HG03159 (cell line): ENCODE measurements at regions not wholly inside any gene's neighbourhood (a gene's known extent, or its start where the extent isn't known, plus 50 kb on each side); places are given as distances from the start of the nearest gene placed in this dataset.

Experiments
- ATAC-seq: cut with Tn5 transposase; IDR thresholded peaks from one replicate; pipeline ENCODE4 v1.9.1; 2021; ENCODE audit warnings: mild to moderate bottlenecking, moderate library complexity; ENCODE audit not compliant: unreplicated experiment

GRCh38 chr3:194738254-194739093 is 52.8 kb downstream of the FAM43A start:
- ATAC-seq: no peak

- no peak for ATAC-seq
Observed at GRCh38 chr3:194739498-194740284, 54.0 kb downstream of the FAM43A start.

GRCh38 chr3:194740859-194741491 is 55.3 kb downstream of the FAM43A start:
- ATAC-seq: no peak

GRCh38 chr3:194741916-194742315 is 56.2 kb downstream of the FAM43A start:
- no peak for ATAC-seq

GRCh38 chr3:194744826-194745225 is 59.1 kb downstream of the FAM43A start:
- no peak for ATAC-seq

- no peak for ATAC-seq
Observed at GRCh38 chr3:194745422-194746184, 59.9 kb downstream of the FAM43A start.

- ATAC-seq: no peak
Observed at GRCh38 chr3:194748225-194748624, 62.5 kb downstream of the FAM43A start.

- no peak for ATAC-seq
Observed at GRCh38 chr3:194749631-194750490, 64.2 kb downstream of the FAM43A start.

- ATAC-seq: no peak
Observed at GRCh38 chr3:194750491-194750828, 64.8 kb downstream of the FAM43A start.

- no peak for ATAC-seq
Observed at GRCh38 chr3:194755671-194756459, 70.2 kb downstream of the FAM43A start.

- no peak for ATAC-seq
Observed at GRCh38 chr3:194756460-194756779, 70.7 kb downstream of the FAM43A start.

GRCh38 chr3:194756791-194757325 is 71.2 kb downstream of the FAM43A start:
- ATAC-seq: no peak

- no peak for ATAC-seq
Observed at GRCh38 chr3:194757647-194758061, 72.0 kb downstream of the FAM43A start.

- no peak for ATAC-seq
Observed at GRCh38 chr3:194758716-194759115, 73.0 kb downstream of the FAM43A start.

- ATAC-seq: no peak
Observed at GRCh38 chr3:194760494-194761137, 74.9 kb downstream of the FAM43A start.

GRCh38 chr3:194761384-194761783 is 75.7 kb downstream of the FAM43A start:
- ATAC-seq: no peak

- no peak for ATAC-seq
Observed at GRCh38 chr3:194766845-194767244, 81.2 kb downstream of the FAM43A start.

- no peak for ATAC-seq
Observed at GRCh38 chr3:194767446-194768207, 81.9 kb downstream of the FAM43A start.
